ENCODE measurements at regions not wholly inside any gene's neighbourhood (a gene's known extent, or its start where the extent isn't known, plus 50 kb on each side); places are given as distances from the start of the nearest gene placed in this dataset.

DNA sequence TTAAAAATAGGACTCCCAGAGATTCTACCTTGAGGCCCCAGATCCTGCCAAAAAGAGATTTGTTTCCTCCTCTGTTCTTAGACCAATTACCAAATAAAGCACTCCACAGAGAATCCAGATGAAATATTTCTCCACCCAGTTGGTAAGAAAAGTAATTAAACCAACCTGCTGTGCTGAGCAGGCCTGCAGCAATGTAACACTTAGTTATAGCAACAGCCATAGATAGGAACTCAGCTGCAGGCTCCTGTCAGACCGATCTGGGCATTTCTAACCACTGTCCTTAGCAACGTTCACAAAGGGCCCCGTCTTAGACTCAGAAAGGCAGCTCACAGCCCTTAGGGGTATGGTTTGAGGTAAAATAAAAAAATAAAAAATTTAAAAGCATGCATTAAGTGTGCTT lies 271.1 kb downstream of the KCNRG start:
- TF ChIP-seq, protein P1, sequence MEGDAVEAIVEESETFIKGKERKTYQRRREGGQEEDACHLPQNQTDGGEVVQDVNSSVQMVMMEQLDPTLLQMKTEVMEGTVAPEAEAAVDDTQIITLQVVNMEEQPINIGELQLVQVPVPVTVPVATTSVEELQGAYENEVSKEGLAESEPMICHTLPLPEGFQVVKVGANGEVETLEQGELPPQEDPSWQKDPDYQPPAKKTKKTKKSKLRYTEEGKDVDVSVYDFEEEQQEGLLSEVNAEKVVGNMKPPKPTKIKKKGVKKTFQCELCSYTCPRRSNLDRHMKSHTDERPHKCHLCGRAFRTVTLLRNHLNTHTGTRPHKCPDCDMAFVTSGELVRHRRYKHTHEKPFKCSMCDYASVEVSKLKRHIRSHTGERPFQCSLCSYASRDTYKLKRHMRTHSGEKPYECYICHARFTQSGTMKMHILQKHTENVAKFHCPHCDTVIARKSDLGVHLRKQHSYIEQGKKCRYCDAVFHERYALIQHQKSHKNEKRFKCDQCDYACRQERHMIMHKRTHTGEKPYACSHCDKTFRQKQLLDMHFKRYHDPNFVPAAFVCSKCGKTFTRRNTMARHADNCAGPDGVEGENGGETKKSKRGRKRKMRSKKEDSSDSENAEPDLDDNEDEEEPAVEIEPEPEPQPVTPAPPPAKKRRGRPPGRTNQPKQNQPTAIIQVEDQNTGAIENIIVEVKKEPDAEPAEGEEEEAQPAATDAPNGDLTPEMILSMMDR (IDR thresholded peaks at IDR 0.05; ENCODE audit: insufficient read depth, low read depth, low read length), result no peak
- no peak for TF ChIP-seq EZH2 (IDR thresholded peaks at IDR 0.05; ENCODE audit: insufficient read depth, low read length)

Data from astrocyte (in vitro differentiated cells and primary cell).